IPS-11a (cell line): ENCODE measurements at regions not wholly inside any gene's neighbourhood (a gene's known extent, or its start where the extent isn't known, plus 50 kb on each side); places are given as distances from the start of the nearest gene placed in this dataset.

Experiments
- H3K4me3 ChIP-seq: one replicate; pipeline ENCODE4 v1.5.1; 2013; ENCODE audit warnings: low read depth, low read length, control low read depth

GRCh38 chr5:61621202-61621650 is 289.2 kb downstream of the ZSWIM6 start:
- H3K4me3 ChIP-seq, result no peak overlapping the region

DNA sequence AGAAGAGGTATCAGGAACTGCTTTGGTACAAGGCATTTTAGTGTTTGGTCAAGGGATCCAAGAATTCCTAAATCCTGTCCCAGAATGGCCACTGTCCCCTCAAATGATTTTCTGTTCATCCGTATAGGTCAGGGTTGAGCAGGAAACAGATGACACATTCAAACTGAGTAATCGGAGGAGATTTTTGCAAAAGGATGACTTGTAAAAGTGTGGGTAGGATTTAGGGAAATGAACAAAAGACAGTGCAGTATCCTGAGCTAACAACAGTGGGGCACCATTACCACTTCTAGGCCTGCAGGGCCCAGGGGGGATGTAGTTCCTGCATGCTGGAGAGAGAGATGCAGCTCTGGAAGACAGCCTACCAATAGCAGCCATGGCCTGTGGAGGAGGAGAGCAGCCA is 290.1 kb downstream of the ZSWIM6 start:
- H3K4me3 ChIP-seq, result no peak overlapping the region

- no peak overlapping the region for H3K4me3 ChIP-seq
Observed at GRCh38 chr5:61623401-61624069, 291.5 kb downstream of the ZSWIM6 start.

GRCh38 chr5:61624553-61625136 is 292.6 kb downstream of the ZSWIM6 start:
- no peak overlapping the region for H3K4me3 ChIP-seq

GRCh38 chr5:61625137-61625561 is 293.1 kb downstream of the ZSWIM6 start:
- H3K4me3 ChIP-seq, result peak overlapping the region; percentile 37

DNA sequence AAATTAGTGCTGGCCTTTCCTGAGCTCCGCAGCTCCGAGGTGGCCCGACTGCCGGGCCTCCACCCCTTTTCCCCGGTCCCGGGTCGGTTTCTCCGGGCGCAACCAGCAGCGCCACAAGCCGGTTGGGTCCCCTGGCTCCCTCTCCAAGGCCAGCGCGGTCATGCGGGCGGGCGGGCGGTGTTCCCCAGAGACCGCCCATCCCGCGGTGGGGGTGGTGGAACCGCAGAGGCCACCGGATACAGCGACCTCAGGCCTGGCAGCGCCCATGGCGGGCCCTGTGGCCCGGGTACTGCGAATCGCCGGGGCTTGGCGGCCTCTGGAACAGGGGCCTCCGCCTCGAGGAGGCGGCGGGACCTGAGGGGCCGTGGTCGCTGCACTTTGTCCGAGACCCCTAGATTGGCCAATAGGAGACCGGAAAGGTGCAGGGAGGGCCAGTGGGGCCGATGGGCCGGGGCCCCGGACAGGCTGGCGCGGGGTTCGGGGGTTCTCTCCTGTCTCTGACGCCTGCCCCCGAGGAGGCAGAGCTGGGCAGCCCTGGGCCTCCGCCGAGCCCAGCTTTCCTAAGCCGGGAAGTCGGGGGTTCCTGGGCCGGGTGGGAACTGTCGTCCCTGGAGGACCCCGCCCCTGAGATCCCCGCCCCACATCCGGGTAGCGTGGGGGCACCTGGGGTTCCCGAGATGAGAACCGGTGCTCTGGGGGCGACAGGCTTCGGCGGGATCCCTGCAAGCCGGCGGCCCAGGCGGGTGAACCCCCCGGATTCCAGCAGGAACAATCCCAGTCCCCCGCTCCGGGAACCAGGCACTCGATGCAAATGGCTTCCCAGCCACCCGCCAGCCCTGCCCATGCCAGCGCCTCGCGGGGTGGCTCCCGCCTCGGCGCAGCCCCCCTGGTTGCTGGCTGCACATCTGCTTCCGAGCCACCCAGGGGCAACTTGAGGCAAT is 293.9 kb downstream of the ZSWIM6 start:
- peak overlapping the region; percentile 37 for H3K4me3 ChIP-seq

- no peak overlapping the region for H3K4me3 ChIP-seq
Observed at GRCh38 chr5:61626639-61627282, 294.7 kb downstream of the ZSWIM6 start.

- H3K4me3 ChIP-seq, result no peak overlapping the region
Observed at GRCh38 chr5:61627531-61627930, 295.5 kb downstream of the ZSWIM6 start.

GRCh38 chr5:61630908-61631307 is 298.9 kb downstream of the ZSWIM6 start:
- H3K4me3 ChIP-seq, result no peak overlapping the region

DNA sequence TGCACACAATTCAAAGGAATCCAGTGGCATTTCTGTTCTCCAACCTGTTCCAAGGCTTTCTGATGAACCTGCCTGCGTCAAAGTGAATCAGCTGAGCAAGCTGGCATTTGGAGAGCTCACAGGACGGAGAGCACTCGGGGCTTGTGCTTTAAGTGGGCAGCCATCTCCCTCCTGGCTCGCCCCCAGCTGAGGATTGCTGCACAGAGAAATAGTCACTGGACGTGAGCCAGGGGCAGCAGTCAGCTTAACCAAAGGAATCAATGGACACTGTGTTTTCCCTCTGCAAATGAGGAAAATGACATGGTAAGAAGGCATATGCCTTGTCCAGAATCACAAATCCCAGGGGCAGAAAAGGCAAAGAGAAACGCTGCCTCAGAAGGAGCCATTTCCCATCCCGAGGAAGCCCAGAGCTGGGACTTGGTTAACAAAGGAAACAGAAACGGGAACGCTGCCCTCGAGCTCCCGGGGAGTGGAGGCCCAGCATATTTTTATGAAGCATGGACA is 299.4 kb downstream of the ZSWIM6 start:
- no peak overlapping the region for H3K4me3 ChIP-seq

GRCh38 chr5:61632064-61632463 is 300.0 kb downstream of the ZSWIM6 start:
- H3K4me3 ChIP-seq, result no peak overlapping the region

DNA sequence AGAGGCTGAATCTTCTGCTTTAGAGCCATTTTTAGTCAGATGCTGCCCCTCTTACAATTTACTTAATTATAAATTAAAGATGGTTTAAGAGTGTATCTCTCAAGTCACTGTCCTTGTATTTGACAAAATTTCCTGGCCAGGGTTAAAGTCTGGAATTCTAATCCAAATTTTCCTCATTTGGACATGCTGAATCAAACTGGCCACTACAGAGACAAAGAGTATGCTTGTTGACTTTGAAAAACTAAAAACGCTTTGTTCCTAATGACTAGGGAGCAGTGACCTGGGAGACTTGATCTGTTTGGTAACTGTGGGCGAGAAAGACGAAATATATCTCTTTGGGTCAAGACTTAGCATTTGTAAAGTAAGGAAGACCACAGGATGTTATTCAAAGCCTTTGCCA is 303.2 kb downstream of the ZSWIM6 start:
- no peak overlapping the region for H3K4me3 ChIP-seq

DNA sequence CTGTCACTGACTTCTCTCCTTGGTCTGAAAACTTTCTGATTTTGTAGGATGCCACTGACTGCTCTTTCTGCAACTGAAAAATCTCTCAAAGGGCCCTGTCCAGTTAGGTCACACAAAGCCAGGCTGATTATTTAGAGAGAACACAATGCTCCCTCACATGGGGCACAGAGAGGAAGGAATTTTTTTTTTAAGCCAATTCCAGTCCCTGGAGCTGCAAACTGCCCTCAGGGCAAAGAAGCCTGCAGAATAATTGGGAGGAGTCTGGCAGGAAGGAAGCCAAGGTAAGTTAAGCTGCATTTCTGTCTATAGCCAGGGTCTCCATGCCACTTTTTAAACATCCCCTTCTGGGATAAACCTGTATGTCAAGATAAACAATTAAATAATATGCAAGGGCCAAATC is 305.5 kb downstream of the ZSWIM6 start:
- no peak overlapping the region for H3K4me3 ChIP-seq

DNA sequence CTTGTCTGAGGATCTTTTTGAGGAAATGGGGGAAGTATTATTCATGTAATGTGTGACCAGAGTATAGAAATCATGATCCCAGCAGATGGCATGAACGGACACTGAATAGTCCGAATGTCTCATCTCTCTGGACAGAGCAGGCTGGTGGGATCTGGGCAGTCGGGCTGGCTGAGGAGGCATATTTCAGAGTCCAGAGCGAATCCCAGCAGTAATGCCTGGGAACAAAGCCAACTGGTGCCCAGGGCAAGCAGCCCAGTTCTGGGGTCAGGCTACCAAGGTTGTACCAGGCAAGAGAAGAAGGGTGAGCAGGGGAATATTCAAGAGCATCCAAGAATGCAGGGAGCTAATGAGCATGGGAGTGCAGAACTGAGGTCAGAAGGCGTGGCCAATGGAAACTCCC is 306.4 kb downstream of the ZSWIM6 start:
- no peak overlapping the region for H3K4me3 ChIP-seq

GRCh38 chr5:61640179-61641021 is 308.3 kb downstream of the ZSWIM6 start:
- no peak overlapping the region for H3K4me3 ChIP-seq

GRCh38 chr5:61641748-61642565 is 309.9 kb downstream of the ZSWIM6 start:
- no peak overlapping the region for H3K4me3 ChIP-seq

GRCh38 chr5:61647672-61648071 is 315.6 kb downstream of the ZSWIM6 start:
- H3K4me3 ChIP-seq, result no peak overlapping the region

GRCh38 chr5:61649231-61649630 is 317.2 kb downstream of the ZSWIM6 start:
- no peak overlapping the region for H3K4me3 ChIP-seq

GRCh38 chr5:61649971-61650370 is 317.9 kb downstream of the ZSWIM6 start:
- no peak overlapping the region for H3K4me3 ChIP-seq
